ENCODE measurements at regions not wholly inside any gene's neighbourhood (a gene's known extent, or its start where the extent isn't known, plus 50 kb on each side); places are given as distances from the start of the nearest gene placed in this dataset.

GRCh38 chr2:193990868-193991267 is 1666.2 kb upstream of the SLC39A10 start:
- H3K4me3 ChIP-seq (ENCODE audit: low read depth, low read length) = no peak overlapping the region
- DNase-seq (ENCODE audit: low read depth, low spot score) = no peak
- ChIA-PET POLR2A (no interaction called here), CTCF (no interaction called here)
- TF ChIP-seq CTCF (IDR thresholded peaks at IDR 0.05; ENCODE audit: insufficient read depth, low read length, missing control alignments) = no peak

GRCh38 chr2:193989645-193990044 is 1667.4 kb upstream of the SLC39A10 start:
- ChIA-PET POLR2A (no interaction called here), CTCF (no interaction called here)
- TF ChIP-seq CTCF (IDR thresholded peaks at IDR 0.05; ENCODE audit: insufficient read depth, low read length, missing control alignments) = no peak
- no peak overlapping the region for H3K4me3 ChIP-seq (ENCODE audit: low read depth, low read length)
- no peak for DNase-seq (ENCODE audit: low read depth, low spot score)

GRCh38 chr2:193988784-193989183 is 1668.2 kb upstream of the SLC39A10 start:
- H3K4me3 ChIP-seq (ENCODE audit: low read depth, low read length) = no peak overlapping the region
- no peak for DNase-seq (ENCODE audit: low read depth, low spot score)
- ChIA-PET POLR2A (no interaction called here), CTCF (no interaction called here)
- TF ChIP-seq CTCF (IDR thresholded peaks at IDR 0.05; ENCODE audit: insufficient read depth, low read length, missing control alignments) = no peak

GRCh38 chr2:193985272-193985671 is 1671.8 kb upstream of the SLC39A10 start:
- DNase-seq (ENCODE audit: low read depth, low spot score) = no peak
- TF ChIP-seq CTCF (IDR thresholded peaks at IDR 0.05; ENCODE audit: insufficient read depth, low read length, missing control alignments) = no peak
- H3K4me3 ChIP-seq (ENCODE audit: low read depth, low read length) = no peak overlapping the region
- ChIA-PET CTCF (no interaction called here), POLR2A (no interaction called here)

- no peak for DNase-seq (ENCODE audit: low read depth, low spot score)
- CTCF ChIA-PET = no interaction called here
- TF ChIP-seq CTCF (IDR thresholded peaks at IDR 0.05; ENCODE audit: insufficient read depth, low read length, missing control alignments) = no peak
- no peak overlapping the region for H3K4me3 ChIP-seq (ENCODE audit: low read depth, low read length)
- POLR2A ChIA-PET = no interaction called here
Observed at GRCh38 chr2:193980599-193980998, 1676.4 kb upstream of the SLC39A10 start.

GRCh38 chr2:193973781-193974180 is 1683.2 kb upstream of the SLC39A10 start:
- CTCF ChIA-PET = interaction anchor here (1.4 kb wide), 1 partner anchor 10 kb away, joined by 5 read pairs; no protein-coding TSS in a partner anchor
- DNase-seq (ENCODE audit: low read depth, low spot score) = no peak
- no peak for TF ChIP-seq CTCF (IDR thresholded peaks at IDR 0.05; ENCODE audit: insufficient read depth, low read length, missing control alignments)
- no peak overlapping the region for H3K4me3 ChIP-seq (ENCODE audit: low read depth, low read length)
- POLR2A ChIA-PET = no interaction called here

Data from AG04449 (cell line).